ENCODE measurements at regions not wholly inside any gene's neighbourhood (a gene's known extent, or its start where the extent isn't known, plus 50 kb on each side); places are given as distances from the start of the nearest gene placed in this dataset.

DNA sequence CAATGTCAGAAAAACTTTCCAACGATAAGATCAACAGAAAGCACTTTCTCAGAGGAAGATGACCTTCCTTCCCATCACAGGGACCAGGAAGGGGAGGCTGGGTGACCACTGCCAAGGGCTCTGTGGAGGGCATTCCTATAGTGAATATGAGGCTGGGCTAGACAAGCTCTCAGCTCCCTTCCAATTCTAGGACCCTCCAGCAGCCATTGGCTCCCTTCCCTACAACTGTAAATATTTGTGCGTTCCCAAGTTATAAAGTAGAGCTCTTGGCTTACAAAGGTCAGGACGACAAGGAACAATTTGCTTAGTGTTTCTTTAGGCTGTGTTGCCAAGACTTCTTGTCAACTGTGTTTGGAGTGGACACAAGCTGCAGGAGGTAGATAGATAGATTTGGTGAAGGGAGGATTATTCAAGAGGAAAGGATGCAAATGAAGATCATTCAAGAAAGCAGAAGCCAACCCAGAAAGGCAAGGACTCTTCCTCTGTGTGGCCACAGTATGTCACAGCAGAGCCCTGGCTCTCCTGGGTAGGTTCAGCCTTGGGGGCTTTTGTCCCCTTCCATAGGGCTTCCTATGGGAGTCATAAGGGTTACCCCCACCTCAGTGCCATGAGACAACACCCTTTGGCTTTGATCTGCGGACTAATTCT is 223.6 kb upstream of the TLE3 start:
- TF ChIP-seq, protein P1, sequence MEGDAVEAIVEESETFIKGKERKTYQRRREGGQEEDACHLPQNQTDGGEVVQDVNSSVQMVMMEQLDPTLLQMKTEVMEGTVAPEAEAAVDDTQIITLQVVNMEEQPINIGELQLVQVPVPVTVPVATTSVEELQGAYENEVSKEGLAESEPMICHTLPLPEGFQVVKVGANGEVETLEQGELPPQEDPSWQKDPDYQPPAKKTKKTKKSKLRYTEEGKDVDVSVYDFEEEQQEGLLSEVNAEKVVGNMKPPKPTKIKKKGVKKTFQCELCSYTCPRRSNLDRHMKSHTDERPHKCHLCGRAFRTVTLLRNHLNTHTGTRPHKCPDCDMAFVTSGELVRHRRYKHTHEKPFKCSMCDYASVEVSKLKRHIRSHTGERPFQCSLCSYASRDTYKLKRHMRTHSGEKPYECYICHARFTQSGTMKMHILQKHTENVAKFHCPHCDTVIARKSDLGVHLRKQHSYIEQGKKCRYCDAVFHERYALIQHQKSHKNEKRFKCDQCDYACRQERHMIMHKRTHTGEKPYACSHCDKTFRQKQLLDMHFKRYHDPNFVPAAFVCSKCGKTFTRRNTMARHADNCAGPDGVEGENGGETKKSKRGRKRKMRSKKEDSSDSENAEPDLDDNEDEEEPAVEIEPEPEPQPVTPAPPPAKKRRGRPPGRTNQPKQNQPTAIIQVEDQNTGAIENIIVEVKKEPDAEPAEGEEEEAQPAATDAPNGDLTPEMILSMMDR (IDR thresholded peaks at IDR 0.05) = no peak
- no peak for TF ChIP-seq POLR2A (IDR thresholded peaks at IDR 0.05)
- no peaks in the 10 kb centered on the region for H3K27me3 ChIP-seq
- no peak overlapping the region for H3K27ac ChIP-seq
- no peak for DNase-seq
- 47 to 54% methylated on average over 4 of the region's 4 CpGs for WGBS, 2 donors
- no peaks in the 10 kb centered on the region for H3K9me3 ChIP-seq
- no peak overlapping the region for H3K4me3 ChIP-seq
- intact Hi-C loops (cut with DNase I; ENCODE audit: low total_unique reads) = loop anchor here (10.0 kb wide), 1 partner anchor 56 kb away; no protein-coding TSS in a partner anchor
- H3K36me3 ChIP-seq (ENCODE audit: low read depth, missing control alignments) = no peaks in the 10 kb centered on the region
- peaks cover 11% of the 10 kb centered on the region for H3K4me1 ChIP-seq

DNA sequence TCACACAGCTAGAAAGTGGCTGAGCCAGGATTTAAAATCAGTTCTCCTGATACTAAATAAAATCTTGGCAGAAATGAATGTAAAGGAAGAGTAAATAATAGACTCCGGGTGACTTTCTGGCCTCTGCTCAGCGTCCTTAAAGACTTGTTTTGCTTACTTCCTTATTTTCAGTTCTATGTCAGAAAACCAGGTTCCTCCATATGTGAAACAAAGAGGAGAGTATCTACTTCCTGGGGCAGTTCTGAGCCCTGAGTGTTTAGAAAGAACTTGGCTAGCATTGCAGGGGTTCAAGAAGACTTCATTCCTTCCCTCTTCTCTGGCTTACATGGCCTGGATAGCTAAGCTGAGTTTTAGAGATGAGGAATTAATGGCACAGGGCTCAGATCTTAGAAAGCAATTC is 222.8 kb upstream of the TLE3 start:
- TF ChIP-seq, protein P1 (IDR thresholded peaks at IDR 0.05) = no peak
- TF ChIP-seq POLR2A (IDR thresholded peaks at IDR 0.05) = no peak
- Histone ChIP-seq H3K27me3 (no peaks in the 10 kb centered on the region), H3K36me3 (ENCODE audit: low read depth, missing control alignments) (no peaks in the 10 kb centered on the region), H3K9me3 (no peaks in the 10 kb centered on the region), H3K4me3 (no peak overlapping the region), H3K4me1 (peaks cover 14% of the 10 kb centered on the region), H3K27ac (no peak overlapping the region)
- no peak for DNase-seq
- WGBS, 2 donors = 62 to 68% methylated on average over 2 of the region's 2 CpGs
- intact Hi-C loops (cut with DNase I; ENCODE audit: low total_unique reads) = loop anchor here (10.0 kb wide), 1 partner anchor 56 kb away; no protein-coding TSS in a partner anchor

DNA sequence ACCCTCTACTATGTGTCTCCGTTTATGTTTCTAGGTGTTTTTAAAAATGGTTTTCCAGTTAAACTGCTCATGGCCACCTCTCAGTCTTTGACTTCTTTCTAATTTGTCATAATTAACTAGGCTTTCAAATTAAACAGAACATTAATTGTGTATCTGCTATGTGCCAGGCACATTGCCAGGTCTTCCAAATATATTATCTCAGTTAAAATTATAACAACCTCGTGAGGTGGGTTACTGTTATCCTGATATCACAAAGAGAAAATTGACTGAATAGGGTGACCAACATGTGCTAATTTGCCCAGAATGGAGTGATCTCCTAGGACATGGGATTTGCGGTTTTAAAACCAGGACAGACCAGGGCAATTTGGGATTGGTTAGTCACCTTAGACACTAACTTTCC is 222.4 kb upstream of the TLE3 start:
- no peak overlapping the region for H3K4me3 ChIP-seq
- H3K27me3 ChIP-seq = no peaks in the 10 kb centered on the region
- intact Hi-C loops (cut with DNase I; ENCODE audit: low total_unique reads) = loop anchor here (10.0 kb wide), 1 partner anchor 55 kb away; no protein-coding TSS in a partner anchor
- no peak for DNase-seq
- no peaks in the 10 kb centered on the region for H3K36me3 ChIP-seq (ENCODE audit: low read depth, missing control alignments)
- no peak for TF ChIP-seq POLR2A (IDR thresholded peaks at IDR 0.05)
- TF ChIP-seq, protein P1 (IDR thresholded peaks at IDR 0.05) = no peak
- H3K9me3 ChIP-seq = no peaks in the 10 kb centered on the region
- WGBS, 2 donors = 84 to 88% methylated on average over 3 of the region's 3 CpGs
- H3K4me1 ChIP-seq = peaks cover 14% of the 10 kb centered on the region
- H3K27ac ChIP-seq = no peak overlapping the region

DNA sequence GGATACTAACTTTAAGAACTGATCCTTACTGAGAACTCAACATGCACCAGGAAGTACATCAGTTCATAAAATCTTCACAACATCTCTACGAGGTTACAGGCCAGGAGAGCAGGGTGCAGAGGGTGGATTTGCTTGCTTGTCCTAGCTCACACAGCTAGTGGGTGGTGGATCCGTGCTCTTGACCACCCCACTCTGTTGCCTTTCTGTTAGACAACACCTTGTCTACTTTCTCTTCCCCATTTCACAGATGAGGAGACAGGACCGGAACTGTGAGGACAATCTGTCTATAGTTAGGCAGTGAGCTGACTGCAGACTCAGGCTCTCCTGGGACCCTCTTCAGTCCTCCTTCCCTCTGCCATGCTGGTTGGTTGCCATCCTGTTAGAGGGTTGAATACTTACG is 221.7 kb upstream of the TLE3 start:
- Histone ChIP-seq H3K27me3 (no peaks in the 10 kb centered on the region), H3K27ac (no peak overlapping the region), H3K36me3 (ENCODE audit: low read depth, missing control alignments) (no peaks in the 10 kb centered on the region), H3K9me3 (no peaks in the 10 kb centered on the region), H3K4me3 (no peak overlapping the region), H3K4me1 (peaks cover 14% of the 10 kb centered on the region)
- WGBS, 2 donors = 90 to 94% methylated on average over 3 to 4 of the region's 4 CpGs
- DNase-seq = no peak
- intact Hi-C loops (cut with DNase I; ENCODE audit: low total_unique reads) = no loop called here
- TF ChIP-seq, protein P1 (IDR thresholded peaks at IDR 0.05) = no peak
- TF ChIP-seq POLR2A (IDR thresholded peaks at IDR 0.05) = no peak
